A673 (cell line): ENCODE measurements at regions not wholly inside any gene's neighbourhood (a gene's known extent, or its start where the extent isn't known, plus 50 kb on each side); places are given as distances from the start of the nearest gene placed in this dataset.

Source experiments
- EZH2 ChIP-seq: fragments of 200-600 bp; sonication (generic); IDR thresholded peaks from 2 replicates; pipeline ENCODE4 v1.6.1; 2017; ENCODE audit warnings: borderline replicate concordance, low read depth, mild to moderate bottlenecking, mixed read lengths, antibody characterized with exemption, low read length; ENCODE audit not compliant: poor library complexity, severe bottlenecking
- TF ChIP-seq, protein P1 (sequence below): fragments of 300-800, 200-600 bp; sonication (generic); conservative IDR thresholded peaks from 2 replicates; pipeline ENCODE4 v1.5.1; 2017; ENCODE audit warnings: low read depth, mild to moderate bottlenecking, antibody characterized with exemption, low read length, moderate library complexity, mixed read lengths

GRCh38 chr12:114904254-114905003 lies 220.5 kb upstream of the TBX3 start:
- TF ChIP-seq, protein P1, sequence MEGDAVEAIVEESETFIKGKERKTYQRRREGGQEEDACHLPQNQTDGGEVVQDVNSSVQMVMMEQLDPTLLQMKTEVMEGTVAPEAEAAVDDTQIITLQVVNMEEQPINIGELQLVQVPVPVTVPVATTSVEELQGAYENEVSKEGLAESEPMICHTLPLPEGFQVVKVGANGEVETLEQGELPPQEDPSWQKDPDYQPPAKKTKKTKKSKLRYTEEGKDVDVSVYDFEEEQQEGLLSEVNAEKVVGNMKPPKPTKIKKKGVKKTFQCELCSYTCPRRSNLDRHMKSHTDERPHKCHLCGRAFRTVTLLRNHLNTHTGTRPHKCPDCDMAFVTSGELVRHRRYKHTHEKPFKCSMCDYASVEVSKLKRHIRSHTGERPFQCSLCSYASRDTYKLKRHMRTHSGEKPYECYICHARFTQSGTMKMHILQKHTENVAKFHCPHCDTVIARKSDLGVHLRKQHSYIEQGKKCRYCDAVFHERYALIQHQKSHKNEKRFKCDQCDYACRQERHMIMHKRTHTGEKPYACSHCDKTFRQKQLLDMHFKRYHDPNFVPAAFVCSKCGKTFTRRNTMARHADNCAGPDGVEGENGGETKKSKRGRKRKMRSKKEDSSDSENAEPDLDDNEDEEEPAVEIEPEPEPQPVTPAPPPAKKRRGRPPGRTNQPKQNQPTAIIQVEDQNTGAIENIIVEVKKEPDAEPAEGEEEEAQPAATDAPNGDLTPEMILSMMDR = no peak
- TF ChIP-seq EZH2 = no peak
